ENCODE measurements at regions not wholly inside any gene's neighbourhood (a gene's known extent, or its start where the extent isn't known, plus 50 kb on each side); places are given as distances from the start of the nearest gene placed in this dataset.
"Not testable (repeated sequence)": the region's sequence is repeated elsewhere in the genome, so short reads cannot be mapped to it uniquely, and the experiment has no call there.

GRCh38 chr16:31727553-31727952 lies 146.1 kb upstream of the ZNF267 start:
- H3K4me3 Mint-ChIP-seq = no peak overlapping the region
- no peaks in the 10 kb centered on the region for H3K27me3 Mint-ChIP-seq
- no peaks in the 10 kb centered on the region for H3K9me3 Mint-ChIP-seq
- no peaks in the 10 kb centered on the region for H3K4me1 Mint-ChIP-seq (ENCODE audit: unreplicated experiment)
- no peak for TF ChIP-seq CTCF (conservative IDR thresholded peaks at IDR 0.05)
- H3K27ac Mint-ChIP-seq = no peak overlapping the region
- peaks cover 74% of the 10 kb centered on the region for H3K36me3 Mint-ChIP-seq
- DNase-seq (ENCODE audit: extremely low spot score, unreplicated experiment) = no peak

- H3K27ac Mint-ChIP-seq = no peak overlapping the region
- H3K36me3 Mint-ChIP-seq = peaks cover 78% of the 10 kb centered on the region
- no peaks in the 10 kb centered on the region for H3K27me3 Mint-ChIP-seq
- no peak for TF ChIP-seq CTCF (conservative IDR thresholded peaks at IDR 0.05)
- H3K9me3 Mint-ChIP-seq = peaks cover 13% of the 10 kb centered on the region
- H3K4me3 Mint-ChIP-seq = no peak overlapping the region
- no peaks in the 10 kb centered on the region for H3K4me1 Mint-ChIP-seq (ENCODE audit: unreplicated experiment)
- DNase-seq (ENCODE audit: extremely low spot score, unreplicated experiment) = no peak
Measured at GRCh38 chr16:31734265-31734664, 139.3 kb upstream of the ZNF267 start.

- H3K27ac Mint-ChIP-seq; H3K4me1 Mint-ChIP-seq (ENCODE audit: unreplicated experiment); DNase-seq (ENCODE audit: extremely low spot score, unreplicated experiment); H3K4me3 Mint-ChIP-seq; H3K27me3 Mint-ChIP-seq: not testable (repeated sequence)
- Mint-ChIP-seq H3K36me3 (peaks cover 81% of the 10 kb centered on the region), H3K9me3 (peaks cover 39% of the 10 kb centered on the region)
Measured at GRCh38 chr16:31745098-31745497, 128.5 kb upstream of the ZNF267 start.

GRCh38 chr16:31745900-31746299 lies 127.7 kb upstream of the ZNF267 start:
- Mint-ChIP-seq H3K4me1 (ENCODE audit: unreplicated experiment) (no peaks in the 10 kb centered on the region), H3K4me3 (no peak overlapping the region), H3K27ac (no peak overlapping the region), H3K36me3 (peaks cover 79% of the 10 kb centered on the region), H3K9me3 (peaks cover 44% of the 10 kb centered on the region), H3K27me3 (no peaks in the 10 kb centered on the region)
- no peak for DNase-seq (ENCODE audit: extremely low spot score, unreplicated experiment)
- no peak for TF ChIP-seq CTCF (conservative IDR thresholded peaks at IDR 0.05)

- Mint-ChIP-seq H3K4me1 (ENCODE audit: unreplicated experiment) (no peaks in the 10 kb centered on the region), H3K27ac (no peak overlapping the region), H3K36me3 (peaks cover 80% of the 10 kb centered on the region), H3K27me3 (no peaks in the 10 kb centered on the region), H3K9me3 (peaks cover 63% of the 10 kb centered on the region), H3K4me3 (no peak overlapping the region)
- DNase-seq (ENCODE audit: extremely low spot score, unreplicated experiment) = no peak
- no peak for TF ChIP-seq CTCF (conservative IDR thresholded peaks at IDR 0.05)
Measured at GRCh38 chr16:31754998-31755615, 118.5 kb upstream of the ZNF267 start.

- no peaks in the 10 kb centered on the region for H3K4me1 Mint-ChIP-seq (ENCODE audit: unreplicated experiment)
- H3K27ac Mint-ChIP-seq = no peak overlapping the region
- H3K4me3 Mint-ChIP-seq = no peak overlapping the region
- peaks cover 22% of the 10 kb centered on the region for H3K36me3 Mint-ChIP-seq
- TF ChIP-seq CTCF (conservative IDR thresholded peaks at IDR 0.05) = no peak
- no peaks in the 10 kb centered on the region for H3K27me3 Mint-ChIP-seq
- peaks cover 17% of the 10 kb centered on the region for H3K9me3 Mint-ChIP-seq
- no peak for DNase-seq (ENCODE audit: extremely low spot score, unreplicated experiment)
Measured at GRCh38 chr16:31764103-31764502, 109.5 kb upstream of the ZNF267 start.

Measured in type B pancreatic cell (in vitro differentiated cells).